ENCODE measurements at regions not wholly inside any gene's neighbourhood (a gene's known extent, or its start where the extent isn't known, plus 50 kb on each side); places are given as distances from the start of the nearest gene placed in this dataset.

- no peak overlapping the region for H3K4me3 ChIP-seq (ENCODE audit: low read length)
- no peaks in the 10 kb centered on the region for H3F3A ChIP-seq (ENCODE audit: insufficient read depth, low read length)
- no peak for TF ChIP-seq CTCF (IDR thresholded peaks at IDR 0.05; ENCODE audit: low read length)
- TF ChIP-seq EZH2phosphoT487 (IDR thresholded peaks at IDR 0.05; ENCODE audit: low read length) = no peak
- TF ChIP-seq EZH2 (optimal IDR thresholded peaks at IDR 0.05; ENCODE audit: low read depth, low read length) = no peak
- H3K9me2 ChIP-seq (replicated peaks; ENCODE audit: insufficient read depth, low read length) = no peaks in the 10 kb centered on the region
- H3K27me3 ChIP-seq (replicated peaks; ENCODE audit: insufficient read depth, low read length) = no peaks in the 10 kb centered on the region
- no peaks in the 10 kb centered on the region for H3K4me1 ChIP-seq (ENCODE audit: low read length)
- H2AFZ ChIP-seq (ENCODE audit: low read length) = no peak overlapping the region
- H3K36me3 ChIP-seq (replicated peaks; ENCODE audit: insufficient read depth, low read length) = no peaks in the 10 kb centered on the region
- H4K20me1 ChIP-seq (ENCODE audit: insufficient read depth, low read length) = no peaks in the 10 kb centered on the region
- H3K79me2 ChIP-seq (ENCODE audit: low read length) = no peaks in the 10 kb centered on the region
- no peak for DNase-seq
- H3K27ac ChIP-seq (ENCODE audit: low read length) = no peak overlapping the region
- no peak overlapping the region for H3K4me2 ChIP-seq (ENCODE audit: low read depth, low read length)
- H3K9me3 ChIP-seq (replicated peaks; ENCODE audit: insufficient read depth, low read length) = no peaks in the 10 kb centered on the region
- no peak overlapping the region for H3K9ac ChIP-seq (ENCODE audit: low read length)
Measured at GRCh38 chr4:111016416-111016815, 393.5 kb upstream of the PITX2 start.

GRCh38 chr4:111018216-111018615, 395.3 kb upstream of the PITX2 start:
- no peak overlapping the region for H2AFZ ChIP-seq (ENCODE audit: low read length)
- no peaks in the 10 kb centered on the region for H3K36me3 ChIP-seq (replicated peaks; ENCODE audit: insufficient read depth, low read length)
- no peak for TF ChIP-seq EZH2phosphoT487 (IDR thresholded peaks at IDR 0.05; ENCODE audit: low read length)
- TF ChIP-seq CTCF (IDR thresholded peaks at IDR 0.05; ENCODE audit: low read length) = no peak
- no peak for TF ChIP-seq EZH2 (optimal IDR thresholded peaks at IDR 0.05; ENCODE audit: low read depth, low read length)
- H3K9ac ChIP-seq (ENCODE audit: low read length) = no peak overlapping the region
- H3K4me1 ChIP-seq (ENCODE audit: low read length) = no peaks in the 10 kb centered on the region
- H3K4me2 ChIP-seq (ENCODE audit: low read depth, low read length) = no peak overlapping the region
- H3K9me3 ChIP-seq (replicated peaks; ENCODE audit: insufficient read depth, low read length) = no peaks in the 10 kb centered on the region
- H3K4me3 ChIP-seq (ENCODE audit: low read length) = no peak overlapping the region
- DNase-seq = no peak
- H3K27me3 ChIP-seq (replicated peaks; ENCODE audit: insufficient read depth, low read length) = no peaks in the 10 kb centered on the region
- no peaks in the 10 kb centered on the region for H3F3A ChIP-seq (ENCODE audit: insufficient read depth, low read length)
- H3K9me2 ChIP-seq (replicated peaks; ENCODE audit: insufficient read depth, low read length) = no peaks in the 10 kb centered on the region
- no peaks in the 10 kb centered on the region for H3K79me2 ChIP-seq (ENCODE audit: low read length)
- H3K27ac ChIP-seq (ENCODE audit: low read length) = no peak overlapping the region
- no peaks in the 10 kb centered on the region for H4K20me1 ChIP-seq (ENCODE audit: insufficient read depth, low read length)

GRCh38 chr4:111020476-111020875, 397.6 kb upstream of the PITX2 start:
- Histone ChIP-seq H3K9ac (ENCODE audit: low read length) (no peak overlapping the region), H3K4me3 (ENCODE audit: low read length) (no peak overlapping the region), H3K27ac (ENCODE audit: low read length) (no peak overlapping the region), H3K79me2 (ENCODE audit: low read length) (no peaks in the 10 kb centered on the region), H2AFZ (ENCODE audit: low read length) (no peak overlapping the region), H3K27me3 (replicated peaks; ENCODE audit: insufficient read depth, low read length) (no peaks in the 10 kb centered on the region), H3K36me3 (replicated peaks; ENCODE audit: insufficient read depth, low read length) (no peaks in the 10 kb centered on the region), H3K9me3 (replicated peaks; ENCODE audit: insufficient read depth, low read length) (no peaks in the 10 kb centered on the region), H4K20me1 (ENCODE audit: insufficient read depth, low read length) (no peaks in the 10 kb centered on the region), H3K4me2 (ENCODE audit: low read depth, low read length) (no peak overlapping the region), H3K9me2 (replicated peaks; ENCODE audit: insufficient read depth, low read length) (no peaks in the 10 kb centered on the region), H3K4me1 (ENCODE audit: low read length) (no peaks in the 10 kb centered on the region), H3F3A (ENCODE audit: insufficient read depth, low read length) (no peaks in the 10 kb centered on the region)
- no peak for TF ChIP-seq EZH2phosphoT487 (IDR thresholded peaks at IDR 0.05; ENCODE audit: low read length)
- no peak for TF ChIP-seq CTCF (IDR thresholded peaks at IDR 0.05; ENCODE audit: low read length)
- no peak for TF ChIP-seq EZH2 (optimal IDR thresholded peaks at IDR 0.05; ENCODE audit: low read depth, low read length)
- DNase-seq = no peak

Data from MM.1S (cell line).